ENCODE measurements at regions not wholly inside any gene's neighbourhood (a gene's known extent, or its start where the extent isn't known, plus 50 kb on each side); places are given as distances from the start of the nearest gene placed in this dataset.
"Not testable (repeated sequence)": the region's sequence is repeated elsewhere in the genome, so short reads cannot be mapped to it uniquely, and the experiment has no call there.

GRCh38 chr14:71618716-71619115, 313.5 kb upstream of the RGS6 start:
- DNase-seq = no peak

GRCh38 chr14:71619472-71619871, 312.8 kb upstream of the RGS6 start:
- DNase-seq = no peak

- DNase-seq = no peak
These were observed 311.8 kb upstream of the RGS6 start for GRCh38 chr14:71620401-71620800.

GRCh38 chr14:71621276-71621675, 311.0 kb upstream of the RGS6 start:
- DNase-seq = no peak

- no peak for DNase-seq
These were observed 310.1 kb upstream of the RGS6 start for GRCh38 chr14:71621980-71622605.

GRCh38 chr14:71623939-71624338, 308.3 kb upstream of the RGS6 start:
- no peak for DNase-seq

- DNase-seq = no peak
These were observed 307.1 kb upstream of the RGS6 start for GRCh38 chr14:71625175-71625574.

GRCh38 chr14:71625891-71626701, 306.1 kb upstream of the RGS6 start:
- no peak for DNase-seq

GRCh38 chr14:71628433-71628832, 303.8 kb upstream of the RGS6 start:
- no peak for DNase-seq

- no peak for DNase-seq
These were observed 303.0 kb upstream of the RGS6 start for GRCh38 chr14:71629250-71629649.

- no peak for DNase-seq
These were observed 302.3 kb upstream of the RGS6 start for GRCh38 chr14:71629765-71630492.

GRCh38 chr14:71631030-71631429, 301.2 kb upstream of the RGS6 start:
- DNase-seq = not testable (repeated sequence)

GRCh38 chr14:71632440-71632946, 299.7 kb upstream of the RGS6 start:
- no peak for DNase-seq

- no peak for DNase-seq
These were observed 296.2 kb upstream of the RGS6 start for GRCh38 chr14:71636076-71636475.

GRCh38 chr14:71636820-71637471, 295.3 kb upstream of the RGS6 start:
- no peak for DNase-seq

- no peak for DNase-seq
These were observed 293.6 kb upstream of the RGS6 start for GRCh38 chr14:71638523-71639196.

GRCh38 chr14:71642715-71643114, 289.5 kb upstream of the RGS6 start:
- DNase-seq = no peak

- DNase-seq = no peak
These were observed 286.6 kb upstream of the RGS6 start for GRCh38 chr14:71645656-71646055.

GRCh38 chr14:71646518-71646917, 285.7 kb upstream of the RGS6 start:
- no peak for DNase-seq

GRCh38 chr14:71647086-71647784, 285.0 kb upstream of the RGS6 start:
- DNase-seq = no peak

GRCh38 chr14:71648725-71649124, 283.5 kb upstream of the RGS6 start:
- DNase-seq = no peak

GRCh38 chr14:71650187-71650755, 282.0 kb upstream of the RGS6 start:
- DNase-seq = no peak

All from NCI-H524 treated with DMSO at 0.1 percent for 48 hours (cell line).